Stimulated activated CD4-positive, alpha-beta T cell treated with anti-CD3 and anti-CD28 coated beads, Interleukin-15, amount 100 ng/mL, for 48 hours (primary cell): ENCODE measurements at regions not wholly inside any gene's neighbourhood (a gene's known extent, or its start where the extent isn't known, plus 50 kb on each side); places are given as distances from the start of the nearest gene placed in this dataset.

Experiments used
- DNase-seq, 2 donors: peaks; one replicate each; pipeline ENCODE4 v3.0.0-alpha.2; 2020; ENCODE audit warnings: low read depth in 2 of 2

- no peak for DNase-seq
These were observed 82.8 kb upstream of the IPO9 start for GRCh38 chr1:201746156-201746555.

GRCh38 chr1:201747261-201747660 lies 81.7 kb upstream of the IPO9 start:
- DNase-seq = no peak

- no peak for DNase-seq
These were observed 80.6 kb upstream of the IPO9 start for GRCh38 chr1:201748335-201748734.

- no peak for DNase-seq
These were observed 79.8 kb upstream of the IPO9 start for GRCh38 chr1:201749059-201749690.

GRCh38 chr1:201750120-201750519 lies 78.8 kb upstream of the IPO9 start:
- DNase-seq = no peak

GRCh38 chr1:201750934-201751333 lies 78.0 kb upstream of the IPO9 start:
- no peak for DNase-seq

DNA sequence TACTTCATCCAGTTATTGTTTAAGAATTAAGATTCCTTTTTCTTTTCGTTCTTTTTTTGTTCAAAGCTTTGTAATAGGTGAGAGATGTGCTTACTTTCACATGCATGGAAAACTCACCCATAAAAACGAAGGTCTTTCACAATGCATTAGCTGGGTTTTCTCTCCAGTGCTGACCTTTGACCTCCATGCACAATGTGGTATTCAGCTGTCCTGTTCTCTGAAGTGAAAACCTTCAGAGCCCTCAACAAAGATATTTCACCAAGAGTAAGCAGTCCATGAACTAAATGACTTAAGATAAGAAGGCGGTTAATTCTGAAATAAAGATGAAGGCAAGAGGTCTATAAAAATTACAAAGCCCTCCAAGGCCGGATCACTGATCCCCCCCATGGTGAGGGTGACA lies 77.1 kb upstream of the IPO9 start:
- DNase-seq = no peak

GRCh38 chr1:201752333-201752732 lies 76.6 kb upstream of the IPO9 start:
- no peak for DNase-seq

DNA sequence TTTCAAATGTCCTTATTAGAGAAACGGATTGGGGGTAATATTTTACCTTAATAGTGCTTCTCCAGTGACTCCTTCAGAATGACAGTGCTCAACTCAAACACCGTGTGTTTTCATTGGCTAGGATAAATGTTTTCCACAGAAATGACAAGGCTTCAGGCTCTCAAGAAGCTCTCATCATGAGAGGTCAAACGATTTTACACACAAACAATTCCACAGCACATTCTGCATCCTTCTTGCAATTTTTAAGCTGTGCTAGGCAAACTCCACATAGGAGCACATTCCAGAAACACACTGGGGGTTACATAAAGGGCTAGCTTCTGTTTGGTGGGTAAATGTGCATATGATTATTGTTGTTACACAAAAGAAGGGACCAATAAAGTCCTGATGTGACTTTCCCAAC lies 75.5 kb upstream of the IPO9 start:
- no peak for DNase-seq

GRCh38 chr1:201754353-201754752 lies 74.6 kb upstream of the IPO9 start:
- no peak for DNase-seq

GRCh38 chr1:201755200-201755599 lies 73.8 kb upstream of the IPO9 start:
- no peak for DNase-seq

DNA sequence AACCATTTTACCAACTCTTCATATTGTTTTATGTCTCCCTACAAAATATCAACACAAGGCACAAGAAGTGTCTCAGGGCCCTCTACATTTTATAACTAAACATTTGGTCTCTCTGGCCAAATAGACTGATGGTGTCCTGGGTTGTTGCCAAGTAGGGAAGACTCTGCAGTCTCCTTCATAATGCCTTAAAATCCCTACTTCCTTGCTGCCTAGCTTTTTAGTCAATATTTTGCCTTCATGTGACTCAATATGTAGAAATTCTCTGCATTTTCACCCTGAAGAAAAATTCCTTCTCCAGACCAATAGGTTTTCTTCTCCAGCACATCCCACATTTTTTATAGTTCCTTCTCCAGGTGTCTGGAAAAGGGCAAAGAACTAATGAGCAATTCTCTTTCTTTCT lies 72.6 kb upstream of the IPO9 start:
- no peak for DNase-seq

DNA sequence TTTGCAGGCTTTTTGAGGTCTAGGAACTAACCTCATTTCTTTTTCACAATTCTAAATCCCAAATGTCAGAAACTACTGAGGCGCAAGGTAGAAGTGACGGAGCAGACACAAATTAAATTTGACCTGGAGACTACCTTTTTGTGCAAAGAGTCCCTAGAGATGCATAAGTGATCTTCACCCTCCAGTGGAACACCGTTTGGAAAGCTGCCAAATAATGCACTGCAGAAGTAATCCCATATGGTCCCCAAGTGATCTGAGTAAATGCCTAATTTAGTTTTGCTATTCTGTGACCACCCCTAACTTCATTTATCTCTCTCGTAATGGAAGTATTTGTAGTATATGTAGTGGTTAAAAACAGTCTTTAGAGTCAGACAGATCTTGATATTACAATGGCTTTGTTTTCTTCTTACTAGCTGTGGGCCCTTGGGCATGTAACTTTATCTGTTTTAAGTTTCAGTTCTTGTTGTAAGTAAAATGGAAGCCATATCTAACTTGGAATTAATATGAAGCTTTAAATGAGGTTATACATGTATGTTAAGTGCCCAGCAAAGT lies 70.4 kb upstream of the IPO9 start:
- DNase-seq = no peak

GRCh38 chr1:201759194-201759815 lies 69.7 kb upstream of the IPO9 start:
- no peak for DNase-seq

- DNase-seq = no peak
These were observed 68.4 kb upstream of the IPO9 start for GRCh38 chr1:201760516-201760915.

DNA sequence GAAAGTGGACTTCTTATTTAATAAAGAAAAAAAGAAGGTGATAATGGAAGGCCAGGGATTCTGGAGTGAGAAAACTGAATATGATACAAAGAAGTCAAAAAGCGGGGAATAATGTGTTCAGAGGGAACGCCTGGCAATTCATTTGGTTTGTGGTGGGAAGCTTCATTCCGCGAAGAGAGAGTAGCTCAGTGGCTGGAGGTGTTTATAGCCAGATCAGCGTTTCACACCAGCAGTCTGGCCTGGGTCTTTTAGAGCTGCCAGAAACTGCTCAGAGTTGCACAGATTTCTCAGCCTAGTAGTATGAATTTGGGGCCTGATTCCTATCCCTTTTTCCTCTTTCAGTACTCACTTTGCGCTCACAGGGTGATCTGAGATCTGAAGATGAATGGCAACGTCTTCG lies 67.8 kb upstream of the IPO9 start:
- no peak for DNase-seq

GRCh38 chr1:201761871-201762270 lies 67.1 kb upstream of the IPO9 start:
- DNase-seq = no peak

DNA sequence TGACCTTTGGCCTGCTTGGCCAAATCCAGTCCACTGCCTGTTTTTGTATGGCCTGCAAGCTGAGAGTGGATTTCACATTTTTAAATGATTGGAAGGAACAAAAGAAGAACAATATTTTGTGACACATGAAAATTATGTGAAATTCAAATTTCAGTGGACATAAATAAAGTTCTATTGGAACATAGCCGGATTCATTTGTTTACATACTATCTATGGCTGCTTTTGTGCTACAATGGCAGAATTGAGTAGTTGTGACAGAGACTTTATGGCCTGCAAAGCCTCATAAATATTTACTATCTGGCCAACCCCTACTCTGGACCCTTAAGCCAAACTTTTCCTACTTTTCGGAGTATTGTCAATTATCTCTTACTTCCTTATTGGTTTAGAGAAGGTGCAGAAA lies 66.6 kb upstream of the IPO9 start:
- no peak for DNase-seq

DNA sequence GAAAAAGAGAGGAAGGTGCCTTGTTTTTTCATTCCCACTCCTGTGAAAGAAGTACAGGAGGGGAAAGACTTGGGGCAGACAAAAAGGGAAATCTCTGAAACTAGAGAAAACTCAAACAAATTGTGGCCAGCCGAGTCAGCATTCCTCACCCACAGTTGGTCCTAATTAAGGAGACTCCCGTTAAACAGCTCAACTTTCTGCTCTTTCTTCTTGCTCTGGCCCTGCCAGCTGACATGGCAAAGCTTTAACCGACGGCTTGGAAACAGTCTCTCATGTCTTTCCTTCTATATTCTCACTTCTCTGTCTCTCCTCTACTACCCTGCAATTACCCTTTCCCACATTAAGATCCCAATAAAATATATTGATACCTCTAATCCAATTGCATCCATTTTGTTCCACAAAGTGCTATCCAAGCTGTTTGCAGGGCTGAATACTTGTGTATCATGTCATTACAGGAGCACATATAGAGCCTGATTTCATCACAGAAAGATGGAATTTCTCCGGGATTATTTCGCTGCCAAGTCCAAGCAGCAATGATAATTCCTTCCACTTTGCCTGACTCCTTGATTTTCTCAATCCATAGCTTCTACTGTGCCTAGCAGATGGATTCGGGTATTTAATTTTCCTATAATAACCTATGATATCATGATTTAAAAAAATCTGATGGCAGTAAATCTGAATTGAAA lies 65.4 kb upstream of the IPO9 start:
- DNase-seq = no peak

DNA sequence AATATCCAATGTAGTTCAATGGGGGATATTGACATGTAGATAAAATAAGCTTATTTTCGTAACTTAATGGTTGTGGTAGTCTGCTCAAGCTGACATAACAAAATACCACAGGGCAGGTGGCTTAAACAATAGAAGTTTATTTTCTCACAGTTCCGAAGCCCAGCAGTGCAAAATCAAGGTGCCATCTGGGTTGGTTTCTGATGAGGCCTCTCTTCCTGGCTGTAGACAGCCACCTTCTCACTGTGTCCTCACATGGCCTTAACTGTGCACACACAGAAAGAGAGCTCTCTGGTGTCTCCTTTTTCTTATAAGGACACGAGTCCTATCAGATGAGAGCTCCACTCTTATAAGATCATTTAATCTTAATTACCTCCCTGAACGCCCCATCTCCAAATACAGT lies 64.8 kb upstream of the IPO9 start:
- no peak for DNase-seq

DNA sequence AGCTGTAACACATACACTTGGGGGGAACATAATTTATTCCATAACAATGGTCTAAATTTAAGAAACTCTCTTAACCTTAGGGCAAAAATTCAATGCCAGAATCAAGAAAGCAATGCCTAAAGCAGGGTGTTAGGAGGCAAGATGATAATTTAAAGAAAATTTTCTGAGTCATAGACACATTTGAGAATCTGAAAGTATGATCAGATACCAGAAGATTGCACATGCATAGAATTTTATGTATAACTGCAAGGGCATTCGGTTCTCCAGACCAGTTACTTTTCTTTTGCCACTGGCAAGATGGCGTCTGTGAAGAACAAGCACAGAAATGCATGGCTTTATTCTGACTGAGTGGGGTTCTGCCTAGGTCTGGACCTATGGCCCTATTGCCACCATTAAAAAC lies 64.4 kb upstream of the IPO9 start:
- DNase-seq = no peak

- DNase-seq = no peak
These were observed 62.7 kb upstream of the IPO9 start for GRCh38 chr1:201766131-201766866.
